ENCODE measurements at regions not wholly inside any gene's neighbourhood (a gene's known extent, or its start where the extent isn't known, plus 50 kb on each side); places are given as distances from the start of the nearest gene placed in this dataset.

- TF ChIP-seq CTCF (IDR thresholded peaks at IDR 0.05; ENCODE audit: insufficient read depth, low read length, poor library complexity, severe bottlenecking), result no peak
- TF ChIP-seq EZH2phosphoT487 (conservative IDR thresholded peaks at IDR 0.05; ENCODE audit: low read length), result no peak
Measured at GRCh38 chr3:66719796-66720356, 219.1 kb upstream of the LRIG1 start.

GRCh38 chr3:66720508-66720907 is 219.7 kb upstream of the LRIG1 start:
- Histone ChIP-seq H3K9me2 (replicated peaks; ENCODE audit: insufficient read depth, low read length) (no peaks in the 10 kb centered on the region), H3K4me2 (ENCODE audit: low read depth, low read length, poor library complexity, severe bottlenecking) (no peak overlapping the region), H3K4me3 (ENCODE audit: insufficient read depth, low read length, poor library complexity, severe bottlenecking) (no peak overlapping the region), H3K9me3 (ENCODE audit: insufficient read depth, low read length) (no peaks in the 10 kb centered on the region), H3K36me3 (ENCODE audit: low read length) (no peaks in the 10 kb centered on the region), H3F3A (ENCODE audit: insufficient read depth) (no peaks in the 10 kb centered on the region), H3K27ac (ENCODE audit: low read depth, low read length) (no peak overlapping the region), H2AFZ (ENCODE audit: low read depth, low read length, severe bottlenecking) (no peak overlapping the region), H3K79me2 (ENCODE audit: insufficient read depth, low read length) (no peaks in the 10 kb centered on the region), H4K20me1 (ENCODE audit: low read depth, low read length) (no peaks in the 10 kb centered on the region), H3K27me3 (ENCODE audit: low read length) (no peaks in the 10 kb centered on the region), H3K9ac (ENCODE audit: low read length) (no peak overlapping the region)
- no peak for TF ChIP-seq EZH2phosphoT487 (conservative IDR thresholded peaks at IDR 0.05; ENCODE audit: low read length)
- no peak for TF ChIP-seq CTCF (IDR thresholded peaks at IDR 0.05; ENCODE audit: insufficient read depth, low read length, poor library complexity, severe bottlenecking)

More at GRCh38 chr3:66719796-66720356, 219.1 kb upstream of the LRIG1 start:
- H3K9ac ChIP-seq (ENCODE audit: low read length), result no peak overlapping the region
- H3K9me3 ChIP-seq (ENCODE audit: insufficient read depth, low read length), result no peaks in the 10 kb centered on the region
- H3F3A ChIP-seq (ENCODE audit: insufficient read depth), result no peaks in the 10 kb centered on the region
- H3K4me2 ChIP-seq (ENCODE audit: low read depth, low read length, poor library complexity, severe bottlenecking), result no peak overlapping the region
- H3K4me3 ChIP-seq (ENCODE audit: insufficient read depth, low read length, poor library complexity, severe bottlenecking), result no peak overlapping the region
- H3K79me2 ChIP-seq (ENCODE audit: insufficient read depth, low read length), result no peaks in the 10 kb centered on the region
- H3K9me2 ChIP-seq (replicated peaks; ENCODE audit: insufficient read depth, low read length), result no peaks in the 10 kb centered on the region
- H2AFZ ChIP-seq (ENCODE audit: low read depth, low read length, severe bottlenecking), result no peak overlapping the region
- H3K36me3 ChIP-seq (ENCODE audit: low read length), result no peaks in the 10 kb centered on the region
- no peak overlapping the region for H3K27ac ChIP-seq (ENCODE audit: low read depth, low read length)
- no peaks in the 10 kb centered on the region for H3K27me3 ChIP-seq (ENCODE audit: low read length)
- H4K20me1 ChIP-seq (ENCODE audit: low read depth, low read length), result no peaks in the 10 kb centered on the region

GRCh38 chr3:66722675-66723074 is 221.9 kb upstream of the LRIG1 start:
- Histone ChIP-seq H2AFZ (ENCODE audit: low read depth, low read length, severe bottlenecking) (no peak overlapping the region), H4K20me1 (ENCODE audit: low read depth, low read length) (no peaks in the 10 kb centered on the region), H3K4me2 (ENCODE audit: low read depth, low read length, poor library complexity, severe bottlenecking) (no peak overlapping the region)

More at GRCh38 chr3:66722675-66723074, 221.9 kb upstream of the LRIG1 start:
- H3K9me3 ChIP-seq (ENCODE audit: insufficient read depth, low read length), result no peaks in the 10 kb centered on the region
- H3K79me2 ChIP-seq (ENCODE audit: insufficient read depth, low read length), result no peaks in the 10 kb centered on the region
- no peak overlapping the region for H3K27ac ChIP-seq (ENCODE audit: low read depth, low read length)
- H3K4me3 ChIP-seq (ENCODE audit: insufficient read depth, low read length, poor library complexity, severe bottlenecking), result no peak overlapping the region
- H3F3A ChIP-seq (ENCODE audit: insufficient read depth), result no peaks in the 10 kb centered on the region
- H3K36me3 ChIP-seq (ENCODE audit: low read length), result no peaks in the 10 kb centered on the region
- TF ChIP-seq CTCF (IDR thresholded peaks at IDR 0.05; ENCODE audit: insufficient read depth, low read length, poor library complexity, severe bottlenecking) (no peak), EZH2phosphoT487 (conservative IDR thresholded peaks at IDR 0.05; ENCODE audit: low read length) (no peak)
- H3K9me2 ChIP-seq (replicated peaks; ENCODE audit: insufficient read depth, low read length), result no peaks in the 10 kb centered on the region
- H3K9ac ChIP-seq (ENCODE audit: low read length), result no peak overlapping the region
- no peaks in the 10 kb centered on the region for H3K27me3 ChIP-seq (ENCODE audit: low read length)

Data from SU-DHL-6 (cell line).